HG03175 (cell line): ENCODE measurements at regions not wholly inside any gene's neighbourhood (a gene's known extent, or its start where the extent isn't known, plus 50 kb on each side); places are given as distances from the start of the nearest gene placed in this dataset.

ENCODE experiments used
- ATAC-seq: cut with Tn5 transposase; IDR thresholded peaks from one replicate; pipeline ENCODE4 v1.9.1; 2021; ENCODE audit warnings: mild to moderate bottlenecking, moderate library complexity; ENCODE audit not compliant: unreplicated experiment

GRCh38 chr21:26225046-26225445 is 54.5 kb upstream of the APP start:
- no peak for ATAC-seq

- ATAC-seq = no peak
Observed at GRCh38 chr21:26224366-26224765, 53.8 kb upstream of the APP start.
